H9 (cell line): ENCODE measurements at regions not wholly inside any gene's neighbourhood (a gene's known extent, or its start where the extent isn't known, plus 50 kb on each side); places are given as distances from the start of the nearest gene placed in this dataset.
"Not testable (repeated sequence)": the region's sequence is repeated elsewhere in the genome, so short reads cannot be mapped to it uniquely, and the experiment has no call there.

Source experiments
- DNase-seq: peaks from one replicate; pipeline ENCODE4 v3.0.0-alpha.2; 2017
- H2AFZ ChIP-seq: one replicate; pipeline ENCODE4 v1.6.1; 2013; ENCODE audit warnings: mild to moderate bottlenecking, low read length, control low read depth, moderate library complexity
- H2AK5ac ChIP-seq: 2 replicates; pipeline ENCODE4 v1.6.1; 2013; ENCODE audit warnings: low read length, control low read depth, mixed read lengths; ENCODE audit not compliant: insufficient read length
- H2BK120ac ChIP-seq: one replicate; pipeline ENCODE4 v1.6.1; 2013; ENCODE audit warnings: low read depth, mild to moderate bottlenecking, low read length, control low read depth, inconsistent platforms; ENCODE audit not compliant: poor library complexity, severe bottlenecking
- H2BK12ac ChIP-seq: 2 replicates; pipeline ENCODE4 v1.6.1; 2013; ENCODE audit warnings: low read length, control low read depth, mixed read lengths, low read depth; ENCODE audit not compliant: insufficient read length
- H2BK15ac ChIP-seq: 2 replicates; pipeline ENCODE4 v1.6.1; 2013; ENCODE audit warnings: low read depth, low read length, control low read depth
- H2BK20ac ChIP-seq: one replicate; pipeline ENCODE4 v1.6.1; 2013; ENCODE audit warnings: low read depth, mild to moderate bottlenecking, low read length, control low read depth, inconsistent platforms; ENCODE audit not compliant: poor library complexity, severe bottlenecking
- H2BK5ac ChIP-seq: 2 replicates; pipeline ENCODE4 v1.6.1; 2013; ENCODE audit warnings: low read length, control low read depth, mixed read lengths; ENCODE audit not compliant: insufficient read length
- H3K14ac ChIP-seq: 2 replicates; pipeline ENCODE4 v1.6.1; 2013; ENCODE audit warnings: low read length, control low read depth; ENCODE audit not compliant: insufficient read depth
- H3K18ac ChIP-seq: 2 replicates; pipeline ENCODE4 v1.6.1; 2013; ENCODE audit warnings: low read depth, mild to moderate bottlenecking, mixed read lengths, low read length, control low read depth; ENCODE audit not compliant: insufficient read length
- H3K23ac ChIP-seq: 2 replicates; pipeline ENCODE4 v1.6.1; 2013; ENCODE audit warnings: low read length, control low read depth, mixed read lengths, low read depth; ENCODE audit not compliant: insufficient read length
- H3K23me2 ChIP-seq: 2 replicates; pipeline ENCODE4 v1.6.1; 2013; ENCODE audit warnings: low read depth, mild to moderate bottlenecking, mixed read lengths, low read length, control low read depth; ENCODE audit not compliant: insufficient read length, poor library complexity, severe bottlenecking
- H3K27ac ChIP-seq: 2 replicates; pipeline ENCODE4 v1.5.1; 2013; ENCODE audit warnings: low read length, control low read depth, mixed read lengths, low read depth; ENCODE audit not compliant: insufficient read length
- H3K27me3 ChIP-seq: 2 replicates; pipeline ENCODE4 v1.6.1; 2013; ENCODE audit warnings: low read length, control low read depth, inconsistent platforms; ENCODE audit not compliant: insufficient read depth
- H3K4ac ChIP-seq: 2 replicates; pipeline ENCODE4 v1.6.1; 2013; ENCODE audit warnings: low read depth, mild to moderate bottlenecking, control low read depth, inconsistent platforms, low read length, moderate library complexity
- H3K4me1 ChIP-seq: 2 replicates; pipeline ENCODE4 v1.6.1; 2013; ENCODE audit warnings: low read length, control low read depth, inconsistent platforms; ENCODE audit not compliant: insufficient read depth
- H3K4me2 ChIP-seq: 2 replicates; pipeline ENCODE4 v1.6.1; 2013; ENCODE audit warnings: low read length, control low read depth, mixed read lengths; ENCODE audit not compliant: insufficient read length, insufficient read depth
- H3K56ac ChIP-seq: 2 replicates; pipeline ENCODE4 v1.6.1; 2013; ENCODE audit warnings: low read depth, mild to moderate bottlenecking, mixed read lengths, low read length, control low read depth; ENCODE audit not compliant: insufficient read length
- H3K79me1 ChIP-seq: 2 replicates; pipeline ENCODE4 v1.6.1; 2013; ENCODE audit warnings: low read depth, mild to moderate bottlenecking, moderate library complexity, low read length, control low read depth, inconsistent platforms; ENCODE audit not compliant: insufficient read depth, poor library complexity, severe bottlenecking
- H3K79me2 ChIP-seq: 2 replicates; pipeline ENCODE4 v1.6.1; 2013; ENCODE audit warnings: low read length, control low read depth, inconsistent platforms; ENCODE audit not compliant: insufficient read depth
- H3K9ac ChIP-seq: 2 replicates; pipeline ENCODE4 v1.6.1; 2013; ENCODE audit warnings: low read length, control low read depth, mixed read lengths; ENCODE audit not compliant: insufficient read length; ENCODE audit errors: extremely low read depth
- H3K9me3 ChIP-seq: one replicate; pipeline ENCODE4 v1.6.1; 2013; ENCODE audit warnings: low read depth, low read length, inconsistent platforms; ENCODE audit not compliant: control insufficient read depth
- H3T11ph ChIP-seq: one replicate; pipeline ENCODE4 v1.6.1; 2013; ENCODE audit warnings: mild to moderate bottlenecking, low read length, control low read depth, inconsistent platforms
- H4K20me1 ChIP-seq: one replicate; pipeline ENCODE4 v1.6.1; 2013; ENCODE audit not compliant: control insufficient read depth, insufficient read length, insufficient read depth
- H4K5ac ChIP-seq: 2 replicates; pipeline ENCODE4 v1.6.1; 2013; ENCODE audit warnings: low read depth, mild to moderate bottlenecking, mixed read lengths, low read length, control low read depth; ENCODE audit not compliant: insufficient read length
- H4K8ac ChIP-seq: replicated peaks from 2 replicates; pipeline ENCODE4 v1.6.1; 2013; ENCODE audit warnings: low read length, control low read depth, mixed read lengths, low read depth; ENCODE audit not compliant: insufficient read length
- H4K91ac ChIP-seq: 2 replicates; pipeline ENCODE4 v1.6.1; 2013; ENCODE audit warnings: low read depth, mild to moderate bottlenecking, moderate library complexity, mixed read lengths, low read length, control low read depth; ENCODE audit not compliant: insufficient read length
- H3K27ac Mint-ChIP-seq, 3 experiments: 2 replicates in 2 of 3; 3 replicates in 1 of 3; pipeline ENCODE4 v1.8.0; 2020 to 2021; ENCODE audit warnings: mixed read lengths in 3 of 3, mild to moderate bottlenecking in 1 of 3, moderate library complexity in 1 of 3
- H3K27me3 Mint-ChIP-seq: 2 replicates; pipeline ENCODE4 v1.8.0; 2021; ENCODE audit warnings: low read depth, mild to moderate bottlenecking, moderate library complexity, mixed read lengths
- H3K36me3 Mint-ChIP-seq, 3 experiments: 2 replicates in 2 of 3; 3 replicates in 1 of 3; pipeline ENCODE4 v1.8.0; 2020 to 2021; ENCODE audit warnings: low read depth in 3 of 3, mixed read lengths in 3 of 3; ENCODE audit not compliant: insufficient read depth in 1 of 3
- H3K4me1 Mint-ChIP-seq, 2 experiments: 2 replicates each; pipeline ENCODE4 v1.8.0; 2020; ENCODE audit warnings: mixed read lengths in 2 of 2
- H3K4me3 Mint-ChIP-seq, 2 experiments: 2 replicates in 1 of 2; 3 replicates in 1 of 2; pipeline ENCODE4 v1.8.0; 2020 to 2021; ENCODE audit warnings: mild to moderate bottlenecking in 2 of 2, mixed read lengths in 2 of 2, moderate library complexity in 1 of 2
- H3K9me3 Mint-ChIP-seq, 2 experiments: 2 replicates in 1 of 2; 3 replicates in 1 of 2; pipeline ENCODE4 v1.8.0; 2020; ENCODE audit warnings: mild to moderate bottlenecking in 2 of 2, mixed read lengths in 2 of 2, moderate library complexity in 1 of 2
- whole genome bisulfite sequencing: extraction: QIAGEN DNeasy Blood & Tissue Kit; methylation state at CpG from one replicate; pipeline ENCODE4 v1.1.7; 2013; ENCODE audit warnings: missing lambda C conversion rate, low lambda C conversion rate, mixed read lengths; ENCODE audit not compliant: insufficient read length; ENCODE audit errors: extremely low coverage; 5-methylcytosine and 5-hydroxymethylcytosine counted together

DNA sequence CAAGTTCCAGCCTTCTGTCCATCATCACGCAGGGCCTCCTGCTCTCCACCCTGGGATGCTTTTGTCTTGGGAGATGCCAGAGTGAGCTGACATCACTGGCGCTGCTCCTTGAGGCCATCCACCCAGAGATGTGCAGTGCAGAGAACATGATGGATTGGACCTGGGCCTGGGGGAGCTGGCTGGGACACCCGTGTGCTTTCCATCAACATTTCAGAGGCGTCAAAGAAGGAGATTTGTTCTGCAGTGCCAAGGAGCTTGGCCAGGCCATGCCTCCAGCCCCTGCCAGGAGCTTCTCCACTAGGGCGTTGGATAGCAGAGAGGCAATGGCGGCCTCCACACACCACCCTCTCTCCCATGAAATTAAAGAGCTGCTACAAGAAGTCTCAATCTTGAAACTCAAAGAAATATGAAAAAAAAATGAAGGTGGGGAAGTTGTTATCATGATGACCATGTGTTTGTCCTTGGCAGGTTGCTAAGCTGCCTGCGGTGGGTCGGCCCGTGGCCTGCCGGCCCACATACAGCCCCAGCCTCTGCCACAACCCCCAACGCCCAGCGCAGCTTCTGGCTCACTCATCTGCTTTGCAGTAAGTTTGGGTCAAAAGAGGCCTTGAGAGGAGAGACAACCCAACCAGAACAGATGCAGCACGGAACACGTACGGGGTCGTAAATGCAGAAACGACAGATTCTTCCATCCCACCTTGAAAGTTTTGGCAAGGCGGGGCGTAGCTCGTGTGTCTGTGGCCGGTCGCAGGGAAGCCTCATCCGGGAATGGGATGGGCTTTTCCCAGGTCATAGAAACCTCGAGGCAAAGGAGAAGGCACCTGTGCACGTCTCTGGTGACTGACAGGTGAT is 196.0 kb downstream of the NPIPB11 start:
- not testable (repeated sequence) for H2BK20ac ChIP-seq, H4K20me1 ChIP-seq, H2BK5ac ChIP-seq, H3K4me1 ChIP-seq, H4K8ac ChIP-seq, H3K14ac ChIP-seq, H3K27me3 ChIP-seq, H4K91ac ChIP-seq, H3K79me1 ChIP-seq, H3K9ac ChIP-seq, H3K23ac ChIP-seq, H3K4me2 ChIP-seq, H2BK12ac ChIP-seq, H3K27ac ChIP-seq, H3K23me2 ChIP-seq, H3K36me3 Mint-ChIP-seq, H2AFZ ChIP-seq, H2BK120ac ChIP-seq, H3K4me3 Mint-ChIP-seq, H3K18ac ChIP-seq, H3K79me2 ChIP-seq, H4K5ac ChIP-seq, H3K9me3 ChIP-seq, H2BK15ac ChIP-seq, H3K4me1 Mint-ChIP-seq, H2AK5ac ChIP-seq, H3K56ac ChIP-seq, H3K27ac Mint-ChIP-seq, H3K4ac ChIP-seq, H3T11ph ChIP-seq
- peaks cover 15% of the 10 kb centered on the region for H3K27me3 Mint-ChIP-seq
- no CpG with 5 or more reads among the region's 25 CpGs for WGBS
- H3K9me3 Mint-ChIP-seq, result peaks cover 9 to 11% of the 10 kb centered on the region in 2 experiments
- DNase-seq, result peak; percentile 2

DNA sequence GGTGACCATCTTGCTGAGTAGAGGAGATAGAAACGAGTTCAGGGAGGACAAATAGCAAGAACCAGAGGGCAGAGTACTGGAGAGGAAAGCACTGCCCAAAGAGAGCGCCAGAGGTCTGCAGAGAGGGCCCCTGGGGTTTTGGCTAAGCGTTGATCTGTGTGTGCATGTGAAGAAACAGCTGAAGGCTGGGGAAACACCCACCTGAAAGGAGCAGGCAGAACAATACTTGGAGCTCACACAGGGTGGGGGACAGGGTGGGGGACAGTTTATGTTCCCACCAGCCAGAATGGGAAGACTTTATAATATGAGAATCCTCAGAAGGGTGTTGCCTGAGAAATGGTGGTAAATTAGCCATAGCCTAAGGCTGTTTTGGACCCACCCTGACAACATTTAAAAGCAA is 200.4 kb downstream of the NPIPB11 start:
- H2BK20ac ChIP-seq, H3K36me3 Mint-ChIP-seq, H3K79me2 ChIP-seq, H2BK15ac ChIP-seq, H3K4me2 ChIP-seq, H3K27me3 ChIP-seq, H3K56ac ChIP-seq, H3K18ac ChIP-seq, H2AFZ ChIP-seq, H4K5ac ChIP-seq, H3K9ac ChIP-seq, H4K91ac ChIP-seq, H3K4ac ChIP-seq, H2AK5ac ChIP-seq, H3K23ac ChIP-seq, H4K20me1 ChIP-seq, H3K27ac ChIP-seq, H3K14ac ChIP-seq, H4K8ac ChIP-seq, H2BK12ac ChIP-seq, H3K4me3 Mint-ChIP-seq, H3K9me3 ChIP-seq, H2BK5ac ChIP-seq, H3T11ph ChIP-seq, H3K4me1 ChIP-seq, H3K27ac Mint-ChIP-seq, H3K23me2 ChIP-seq, H2BK120ac ChIP-seq, H3K79me1 ChIP-seq: not testable (repeated sequence)
- peak; percentile 11 for DNase-seq
- H3K4me1 Mint-ChIP-seq, result peaks cover 14 to 20% of the 10 kb centered on the region in 2 experiments
- no CpG with 5 or more reads among the region's 3 CpGs for WGBS
- peaks cover 50% of the 10 kb centered on the region for H3K27me3 Mint-ChIP-seq
- H3K9me3 Mint-ChIP-seq, result peaks cover 9 to 11% of the 10 kb centered on the region in 2 experiments
